HUES64 (cell line): ENCODE measurements at regions not wholly inside any gene's neighbourhood (a gene's known extent, or its start where the extent isn't known, plus 50 kb on each side); places are given as distances from the start of the nearest gene placed in this dataset.

ENCODE experiments used
- H3K27ac ChIP-seq: 2 replicates; pipeline ENCODE4 v1.7.0; 2013; ENCODE audit warnings: low read depth, low read length, inconsistent platforms
- H3K27me3 ChIP-seq: 2 replicates; pipeline ENCODE4 v1.6.1; 2013; ENCODE audit warnings: mild to moderate bottlenecking, low read length; ENCODE audit not compliant: insufficient read depth
- H3K36me3 ChIP-seq: 2 replicates; pipeline ENCODE4 v1.6.1; 2013; ENCODE audit warnings: mild to moderate bottlenecking, low read length; ENCODE audit not compliant: insufficient read depth
- H3K4me1 ChIP-seq: 2 replicates; pipeline ENCODE4 v1.6.1; 2013; ENCODE audit warnings: mild to moderate bottlenecking, low read length, moderate library complexity; ENCODE audit not compliant: insufficient read depth
- H3K4me3 ChIP-seq: 2 replicates; pipeline ENCODE4 v1.5.1; 2013; ENCODE audit warnings: mild to moderate bottlenecking, low read length, moderate library complexity
- H3K9ac ChIP-seq: 2 replicates; pipeline ENCODE4 v1.6.1; 2013; ENCODE audit warnings: mild to moderate bottlenecking, low read depth, low read length
- H3K9me3 ChIP-seq: 2 replicates; pipeline ENCODE4 v1.6.1; 2013; ENCODE audit warnings: low read depth, low read length; ENCODE audit not compliant: insufficient read depth
- WGBS: fragments of 150-250, 120-280 bp; methylation state at CpG from one replicate; pipeline ENCODE4 v1.1.7; 2013; ENCODE audit warnings: missing lambda C conversion rate; 5-methylcytosine and 5-hydroxymethylcytosine counted together

- Histone ChIP-seq H3K27me3 (no peaks in the 10 kb centered on the region), H3K4me3 (no peak overlapping the region), H3K9ac (no peak overlapping the region), H3K9me3 (no peaks in the 10 kb centered on the region), H3K36me3 (no peaks in the 10 kb centered on the region), H3K27ac (no peak overlapping the region), H3K4me1 (no peaks in the 10 kb centered on the region)
- 89% methylated on average over 2 of the region's 2 CpGs for WGBS
These were observed 59.5 kb upstream of the EXOC2 start for GRCh38 chr6:752438-752837.

- Histone ChIP-seq H3K9me3 (no peaks in the 10 kb centered on the region), H3K27ac (no peak overlapping the region), H3K4me3 (no peak overlapping the region), H3K4me1 (no peaks in the 10 kb centered on the region), H3K36me3 (no peaks in the 10 kb centered on the region), H3K9ac (no peak overlapping the region), H3K27me3 (no peaks in the 10 kb centered on the region)
- 91% methylated on average over 4 of the region's 4 CpGs for WGBS
These were observed 58.8 kb upstream of the EXOC2 start for GRCh38 chr6:751765-752164.

- Histone ChIP-seq H3K9me3 (no peaks in the 10 kb centered on the region), H3K36me3 (no peaks in the 10 kb centered on the region), H3K4me1 (no peaks in the 10 kb centered on the region), H3K27me3 (no peaks in the 10 kb centered on the region), H3K27ac (no peak overlapping the region), H3K9ac (no peak overlapping the region), H3K4me3 (no peak overlapping the region)
- 98% methylated on average over 4 of the region's 4 CpGs for WGBS
These were observed 55.0 kb upstream of the EXOC2 start for GRCh38 chr6:747921-748320.

DNA sequence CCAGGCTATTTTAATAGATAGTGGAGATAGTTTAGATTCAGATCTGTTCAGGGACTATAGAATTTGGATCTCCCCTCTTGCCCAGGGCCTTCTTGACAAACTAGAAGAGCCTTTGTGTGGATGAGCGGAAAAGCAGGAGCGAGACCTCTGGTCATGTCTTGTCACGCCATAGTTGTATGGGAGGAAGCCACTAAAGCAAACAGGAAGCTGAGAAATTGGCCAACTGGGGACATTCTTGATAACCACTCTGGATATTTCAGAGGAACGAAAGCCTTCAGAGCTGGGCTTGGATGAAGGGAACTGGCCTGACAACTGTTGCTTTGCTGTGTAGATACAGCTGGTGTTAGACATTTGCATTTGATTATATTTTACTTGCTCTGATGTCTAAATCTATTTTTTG lies 54.1 kb upstream of the EXOC2 start:
- WGBS = 96% methylated on average over 4 of the region's 4 CpGs
- Histone ChIP-seq H3K4me3 (no peak overlapping the region), H3K9ac (no peak overlapping the region), H3K27ac (no peak overlapping the region), H3K27me3 (no peaks in the 10 kb centered on the region), H3K9me3 (no peaks in the 10 kb centered on the region), H3K4me1 (no peaks in the 10 kb centered on the region), H3K36me3 (no peaks in the 10 kb centered on the region)

GRCh38 chr6:744666-745353 lies 51.9 kb upstream of the EXOC2 start:
- Histone ChIP-seq H3K4me3 (no peak overlapping the region), H3K27ac (no peak overlapping the region), H3K4me1 (no peaks in the 10 kb centered on the region), H3K9ac (no peak overlapping the region), H3K27me3 (no peaks in the 10 kb centered on the region), H3K36me3 (no peaks in the 10 kb centered on the region), H3K9me3 (no peaks in the 10 kb centered on the region)
- WGBS = 93% methylated on average over 7 of the region's 7 CpGs

GRCh38 chr6:743320-744096 lies 50.6 kb upstream of the EXOC2 start:
- 67% methylated on average over 3 of the region's 4 CpGs for WGBS
- Histone ChIP-seq H3K27ac (no peak overlapping the region), H3K27me3 (no peaks in the 10 kb centered on the region), H3K9me3 (no peaks in the 10 kb centered on the region), H3K36me3 (no peaks in the 10 kb centered on the region), H3K4me3 (no peak overlapping the region), H3K9ac (no peak overlapping the region), H3K4me1 (no peaks in the 10 kb centered on the region)
